Chondrocyte (in vitro differentiated cells): ENCODE measurements at regions not wholly inside any gene's neighbourhood (a gene's known extent, or its start where the extent isn't known, plus 50 kb on each side); places are given as distances from the start of the nearest gene placed in this dataset.
"Not testable (repeated sequence)": the region's sequence is repeated elsewhere in the genome, so short reads cannot be mapped to it uniquely, and the experiment has no call there.

Experiments
- DNase-seq: peaks from one replicate; pipeline ENCODE4 v3.0.0; 2021; ENCODE audit warnings: mixed read lengths, low spot score
- H3K27ac Mint-ChIP-seq: one replicate; pipeline ENCODE4 v1.8.0; 2021; ENCODE audit warnings: mild to moderate bottlenecking, moderate library complexity, mixed read lengths; ENCODE audit not compliant: unreplicated experiment
- H3K27me3 Mint-ChIP-seq: 2 replicates; pipeline ENCODE4 v1.8.0; 2021; ENCODE audit warnings: low read depth, mixed read lengths
- H3K36me3 Mint-ChIP-seq: 2 replicates; pipeline ENCODE4 v1.8.0; 2021; ENCODE audit warnings: low read depth, mixed read lengths
- H3K4me1 Mint-ChIP-seq: 2 replicates; pipeline ENCODE4 v1.8.0; 2021; ENCODE audit warnings: low read depth, mild to moderate bottlenecking, mixed read lengths
- H3K4me3 Mint-ChIP-seq: one replicate; pipeline ENCODE4 v1.8.0; 2021; ENCODE audit warnings: mild to moderate bottlenecking, moderate library complexity, mixed read lengths; ENCODE audit not compliant: unreplicated experiment
- H3K9me3 Mint-ChIP-seq: 2 replicates; pipeline ENCODE4 v1.8.0; 2021; ENCODE audit warnings: low read depth, mixed read lengths
- CTCF ChIP-seq: fragments of 200-600 bp; sonication (generic); IDR thresholded peaks from 2 replicates; pipeline ENCODE4 v1.5.0; 2021; ENCODE audit warnings: antibody characterized with exemption, mild to moderate bottlenecking, moderate library complexity

- Mint-ChIP-seq H3K9me3 (peaks cover 8% of the 10 kb centered on the region), H3K4me1 (no peaks in the 10 kb centered on the region), H3K36me3 (no peaks in the 10 kb centered on the region), H3K27me3 (no peaks in the 10 kb centered on the region), H3K4me3 (no peak overlapping the region), H3K27ac (no peak overlapping the region)
- TF ChIP-seq CTCF = no peak
- DNase-seq = no peak
Observed at GRCh38 chr9:82894961-82895821, 167.8 kb downstream of the RASEF start.

GRCh38 chr9:82895822-82896110 is 167.2 kb downstream of the RASEF start:
- no peaks in the 10 kb centered on the region for H3K4me1 Mint-ChIP-seq
- H3K27me3 Mint-ChIP-seq = no peaks in the 10 kb centered on the region
- no peak overlapping the region for H3K4me3 Mint-ChIP-seq
- no peak overlapping the region for H3K27ac Mint-ChIP-seq
- no peak for TF ChIP-seq CTCF
- no peak for DNase-seq
- peaks cover 8% of the 10 kb centered on the region for H3K9me3 Mint-ChIP-seq
- H3K36me3 Mint-ChIP-seq = no peaks in the 10 kb centered on the region

- H3K36me3 Mint-ChIP-seq = no peaks in the 10 kb centered on the region
- peaks cover 3% of the 10 kb centered on the region for H3K27me3 Mint-ChIP-seq
- no peak overlapping the region for H3K27ac Mint-ChIP-seq
- peaks cover 6% of the 10 kb centered on the region for H3K9me3 Mint-ChIP-seq
- no peak overlapping the region for H3K4me3 Mint-ChIP-seq
- peak; percentile 31 for TF ChIP-seq CTCF
- no peaks in the 10 kb centered on the region for H3K4me1 Mint-ChIP-seq
- no peak for DNase-seq
Observed at GRCh38 chr9:82903503-82903902, 159.4 kb downstream of the RASEF start.

- H3K36me3 Mint-ChIP-seq = peaks cover 5% of the 10 kb centered on the region
- H3K9me3 Mint-ChIP-seq = peaks cover 11% of the 10 kb centered on the region
Observed at GRCh38 chr9:82911996-82912395, 150.9 kb downstream of the RASEF start.

GRCh38 chr9:82912645-82913044 is 150.3 kb downstream of the RASEF start:
- no peak for DNase-seq
- Mint-ChIP-seq H3K4me1 (no peaks in the 10 kb centered on the region), H3K4me3 (no peak overlapping the region), H3K27me3 (no peaks in the 10 kb centered on the region), H3K36me3 (peaks cover 5% of the 10 kb centered on the region), H3K27ac (no peak overlapping the region), H3K9me3 (peaks cover 13% of the 10 kb centered on the region)
- peak; percentile 57 for TF ChIP-seq CTCF

More at GRCh38 chr9:82911996-82912395, 150.9 kb downstream of the RASEF start:
- H3K4me3 Mint-ChIP-seq = no peak overlapping the region
- TF ChIP-seq CTCF = no peak
- no peaks in the 10 kb centered on the region for H3K4me1 Mint-ChIP-seq
- no peak for DNase-seq
- no peak overlapping the region for H3K27ac Mint-ChIP-seq
- H3K27me3 Mint-ChIP-seq = no peaks in the 10 kb centered on the region

- H3K27ac Mint-ChIP-seq, H3K4me1 Mint-ChIP-seq, H3K4me3 Mint-ChIP-seq, H3K36me3 Mint-ChIP-seq, H3K27me3 Mint-ChIP-seq, DNase-seq: not testable (repeated sequence)
- H3K9me3 Mint-ChIP-seq = peaks cover 13% of the 10 kb centered on the region
Observed at GRCh38 chr9:82916238-82916637, 146.7 kb downstream of the RASEF start.
